Neural cell (in vitro differentiated cells): ENCODE measurements at regions not wholly inside any gene's neighbourhood (a gene's known extent, or its start where the extent isn't known, plus 50 kb on each side); places are given as distances from the start of the nearest gene placed in this dataset.

Experiments
- H2AFZ ChIP-seq: fragments of 200-600, 300-800 bp; sonication (generic), shearing (Covaris generic); 2 replicates; pipeline ENCODE4 v1.6.0; 2014; ENCODE audit warnings: low read depth, mild to moderate bottlenecking, antibody characterized with exemption, low read length, moderate library complexity
- H3F3A ChIP-seq: fragments of 200-600 bp; shearing (Covaris generic); 2 replicates; pipeline ENCODE4 v1.6.1; 2016; ENCODE audit warnings: mild to moderate bottlenecking, moderate library complexity, mixed read lengths, antibody characterized with exemption, low read length; ENCODE audit not compliant: insufficient read depth, poor library complexity, severe bottlenecking
- H3K27ac ChIP-seq: fragments of 200-600, 300-800 bp; sonication (generic), shearing (Covaris generic); 2 replicates; pipeline ENCODE4 v1.5.1; 2014; ENCODE audit warnings: mild to moderate bottlenecking, low read length, moderate library complexity
- H3K27me3 ChIP-seq: fragments of 300-800, 200-600 bp; sonication (generic), shearing (Covaris generic); 2 replicates; pipeline ENCODE4 v1.6.0; 2014; ENCODE audit warnings: mild to moderate bottlenecking, low read depth, low read length, moderate library complexity; ENCODE audit not compliant: insufficient read depth
- H3K36me3 ChIP-seq: fragments of 300-800, 200-600 bp; sonication (generic), shearing (Covaris generic); 2 replicates; pipeline ENCODE4 v1.5.1; 2014; ENCODE audit warnings: mild to moderate bottlenecking, antibody characterized with exemption, low read length, moderate library complexity; ENCODE audit not compliant: insufficient read depth
- H3K4me2 ChIP-seq: fragments of 300-800, 200-600 bp; sonication (generic), shearing (Covaris generic); 2 replicates; pipeline ENCODE4 v1.6.0; 2014; ENCODE audit warnings: mild to moderate bottlenecking, low read length
- H3K4me3 ChIP-seq: fragments of 300-800, 200-600 bp; sonication (generic), shearing (Covaris generic); 2 replicates; pipeline ENCODE4 v1.5.1; 2014; ENCODE audit warnings: mild to moderate bottlenecking, low read length, moderate library complexity
- H3K79me2 ChIP-seq: fragments of 200-600 bp; shearing (Covaris generic); replicated peaks from 2 replicates; pipeline ENCODE4 v1.6.0; 2014; ENCODE audit warnings: mild to moderate bottlenecking, low read length, moderate library complexity; ENCODE audit not compliant: insufficient read depth
- H3K9ac ChIP-seq: fragments of 300-800, 200-600 bp; sonication (generic), shearing (Covaris generic); 2 replicates; pipeline ENCODE4 v1.6.1; 2016; ENCODE audit warnings: mild to moderate bottlenecking, low read length, mixed read lengths
- H3K9me2 ChIP-seq: fragments of 200-600 bp; shearing (Covaris generic); 2 replicates; pipeline ENCODE4 v1.6.1; 2016; ENCODE audit warnings: mild to moderate bottlenecking, low read length, mixed read lengths; ENCODE audit not compliant: insufficient read depth
- H3K9me3 ChIP-seq: fragments of 200-600, 300-800 bp; sonication (generic), shearing (Covaris generic); 2 replicates; pipeline ENCODE4 v1.6.1; 2016; ENCODE audit warnings: mild to moderate bottlenecking, mixed run types, low read length, moderate library complexity, mixed read lengths
- H4K20me1 ChIP-seq: fragments of 200-600 bp; shearing (Covaris generic); 2 replicates; pipeline ENCODE4 v1.6.1; 2016; ENCODE audit warnings: mild to moderate bottlenecking, mixed run types; ENCODE audit not compliant: insufficient read depth
- EP300 ChIP-seq: fragments of 450-650 bp; conservative IDR thresholded peaks from 2 replicates; pipeline ENCODE4 v1.6.1; 2014; ENCODE audit warnings: antibody characterized with exemption, mild to moderate bottlenecking, moderate library complexity; ENCODE audit not compliant: poor library complexity, severe bottlenecking
- EZH2 ChIP-seq: fragments of 200-600, 300-800 bp; shearing (Covaris generic), sonication (generic); IDR thresholded peaks from 2 replicates; pipeline ENCODE4 v1.6.1; 2014; ENCODE audit warnings: antibody characterized with exemption, low read length, borderline replicate concordance, mild to moderate bottlenecking; ENCODE audit not compliant: insufficient read depth, poor library complexity, severe bottlenecking
- MXI1 ChIP-seq: fragments of 450-650 bp; conservative IDR thresholded peaks from 2 replicates; pipeline ENCODE4 v1.6.1; 2014; ENCODE audit warnings: antibody characterized with exemption, mild to moderate bottlenecking; ENCODE audit not compliant: poor library complexity, severe bottlenecking
- POLR2AphosphoS5 ChIP-seq: IDR thresholded peaks from 2 replicates; pipeline ENCODE4 v1.6.1; 2012
- RAD21 ChIP-seq: fragments of 450-650 bp; conservative IDR thresholded peaks from 2 replicates; pipeline ENCODE4 v1.6.1; 2014; ENCODE audit warnings: antibody characterized with exemption, mild to moderate bottlenecking, moderate library complexity
- SMC3 ChIP-seq: fragments of 450-650 bp; conservative IDR thresholded peaks from 2 replicates; pipeline ENCODE4 v1.6.1; 2014; ENCODE audit warnings: antibody characterized with exemption, mild to moderate bottlenecking, moderate library complexity; ENCODE audit not compliant: poor library complexity
- TAF1 ChIP-seq: IDR thresholded peaks from 2 replicates; pipeline ENCODE4 v1.6.1; 2012; ENCODE audit warnings: low read depth
- TF ChIP-seq, protein P1 (sequence below): fragments of 450-650 bp; IDR thresholded peaks from 2 replicates; pipeline ENCODE4 v1.5.1; 2014; ENCODE audit warnings: antibody characterized with exemption, mild to moderate bottlenecking, moderate library complexity; ENCODE audit not compliant: poor library complexity, severe bottlenecking
- TF ChIP-seq, protein P2 (sequence below): IDR thresholded peaks from 2 replicates; pipeline ENCODE4 v1.6.1; 2012; ENCODE audit warnings: borderline replicate concordance

DNA sequence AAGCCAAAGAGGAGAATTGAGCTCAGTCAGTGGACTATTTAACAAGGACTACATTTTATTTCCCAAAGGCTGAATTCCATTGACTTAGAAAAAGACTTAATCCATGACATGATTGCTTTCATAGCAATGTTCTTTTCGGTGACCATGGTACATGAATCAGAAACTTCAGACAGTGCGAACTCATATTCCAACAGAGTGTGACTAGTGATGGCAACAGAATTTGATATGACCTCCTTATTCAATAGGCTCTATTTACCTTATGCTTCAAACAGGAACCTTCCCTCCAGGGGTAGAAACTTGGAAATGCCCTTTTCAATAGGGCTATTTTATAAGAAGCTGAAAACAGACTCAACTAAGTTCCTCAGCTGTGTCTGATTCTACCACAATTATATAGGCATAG, 191.9 kb downstream of the RND3 start:
- H3K27ac ChIP-seq, result no peak overlapping the region
- no peak overlapping the region for H3K4me3 ChIP-seq
- H3K79me2 ChIP-seq, result no peaks in the 10 kb centered on the region
- no peaks in the 10 kb centered on the region for H3K27me3 ChIP-seq
- H2AFZ ChIP-seq, result no peak overlapping the region
- TF ChIP-seq RAD21, result no peak
- TF ChIP-seq EZH2, result no peak
- TF ChIP-seq, protein P1, sequence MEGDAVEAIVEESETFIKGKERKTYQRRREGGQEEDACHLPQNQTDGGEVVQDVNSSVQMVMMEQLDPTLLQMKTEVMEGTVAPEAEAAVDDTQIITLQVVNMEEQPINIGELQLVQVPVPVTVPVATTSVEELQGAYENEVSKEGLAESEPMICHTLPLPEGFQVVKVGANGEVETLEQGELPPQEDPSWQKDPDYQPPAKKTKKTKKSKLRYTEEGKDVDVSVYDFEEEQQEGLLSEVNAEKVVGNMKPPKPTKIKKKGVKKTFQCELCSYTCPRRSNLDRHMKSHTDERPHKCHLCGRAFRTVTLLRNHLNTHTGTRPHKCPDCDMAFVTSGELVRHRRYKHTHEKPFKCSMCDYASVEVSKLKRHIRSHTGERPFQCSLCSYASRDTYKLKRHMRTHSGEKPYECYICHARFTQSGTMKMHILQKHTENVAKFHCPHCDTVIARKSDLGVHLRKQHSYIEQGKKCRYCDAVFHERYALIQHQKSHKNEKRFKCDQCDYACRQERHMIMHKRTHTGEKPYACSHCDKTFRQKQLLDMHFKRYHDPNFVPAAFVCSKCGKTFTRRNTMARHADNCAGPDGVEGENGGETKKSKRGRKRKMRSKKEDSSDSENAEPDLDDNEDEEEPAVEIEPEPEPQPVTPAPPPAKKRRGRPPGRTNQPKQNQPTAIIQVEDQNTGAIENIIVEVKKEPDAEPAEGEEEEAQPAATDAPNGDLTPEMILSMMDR, result no peak
- no peak for TF ChIP-seq TAF1
- no peak for TF ChIP-seq POLR2AphosphoS5
- no peak for TF ChIP-seq EP300
- no peak for TF ChIP-seq MXI1
- no peak for TF ChIP-seq SMC3
- TF ChIP-seq, protein P2, sequence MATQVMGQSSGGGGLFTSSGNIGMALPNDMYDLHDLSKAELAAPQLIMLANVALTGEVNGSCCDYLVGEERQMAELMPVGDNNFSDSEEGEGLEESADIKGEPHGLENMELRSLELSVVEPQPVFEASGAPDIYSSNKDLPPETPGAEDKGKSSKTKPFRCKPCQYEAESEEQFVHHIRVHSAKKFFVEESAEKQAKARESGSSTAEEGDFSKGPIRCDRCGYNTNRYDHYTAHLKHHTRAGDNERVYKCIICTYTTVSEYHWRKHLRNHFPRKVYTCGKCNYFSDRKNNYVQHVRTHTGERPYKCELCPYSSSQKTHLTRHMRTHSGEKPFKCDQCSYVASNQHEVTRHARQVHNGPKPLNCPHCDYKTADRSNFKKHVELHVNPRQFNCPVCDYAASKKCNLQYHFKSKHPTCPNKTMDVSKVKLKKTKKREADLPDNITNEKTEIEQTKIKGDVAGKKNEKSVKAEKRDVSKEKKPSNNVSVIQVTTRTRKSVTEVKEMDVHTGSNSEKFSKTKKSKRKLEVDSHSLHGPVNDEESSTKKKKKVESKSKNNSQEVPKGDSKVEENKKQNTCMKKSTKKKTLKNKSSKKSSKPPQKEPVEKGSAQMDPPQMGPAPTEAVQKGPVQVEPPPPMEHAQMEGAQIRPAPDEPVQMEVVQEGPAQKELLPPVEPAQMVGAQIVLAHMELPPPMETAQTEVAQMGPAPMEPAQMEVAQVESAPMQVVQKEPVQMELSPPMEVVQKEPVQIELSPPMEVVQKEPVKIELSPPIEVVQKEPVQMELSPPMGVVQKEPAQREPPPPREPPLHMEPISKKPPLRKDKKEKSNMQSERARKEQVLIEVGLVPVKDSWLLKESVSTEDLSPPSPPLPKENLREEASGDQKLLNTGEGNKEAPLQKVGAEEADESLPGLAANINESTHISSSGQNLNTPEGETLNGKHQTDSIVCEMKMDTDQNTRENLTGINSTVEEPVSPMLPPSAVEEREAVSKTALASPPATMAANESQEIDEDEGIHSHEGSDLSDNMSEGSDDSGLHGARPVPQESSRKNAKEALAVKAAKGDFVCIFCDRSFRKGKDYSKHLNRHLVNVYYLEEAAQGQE, result no peak
- no peak overlapping the region for H3K9ac ChIP-seq
- H3K9me3 ChIP-seq, result no peaks in the 10 kb centered on the region
- H3F3A ChIP-seq, result no peaks in the 10 kb centered on the region
- no peaks in the 10 kb centered on the region for H3K9me2 ChIP-seq
- H3K4me2 ChIP-seq, result no peak overlapping the region
- no peaks in the 10 kb centered on the region for H4K20me1 ChIP-seq
- H3K36me3 ChIP-seq, result no peaks in the 10 kb centered on the region

DNA sequence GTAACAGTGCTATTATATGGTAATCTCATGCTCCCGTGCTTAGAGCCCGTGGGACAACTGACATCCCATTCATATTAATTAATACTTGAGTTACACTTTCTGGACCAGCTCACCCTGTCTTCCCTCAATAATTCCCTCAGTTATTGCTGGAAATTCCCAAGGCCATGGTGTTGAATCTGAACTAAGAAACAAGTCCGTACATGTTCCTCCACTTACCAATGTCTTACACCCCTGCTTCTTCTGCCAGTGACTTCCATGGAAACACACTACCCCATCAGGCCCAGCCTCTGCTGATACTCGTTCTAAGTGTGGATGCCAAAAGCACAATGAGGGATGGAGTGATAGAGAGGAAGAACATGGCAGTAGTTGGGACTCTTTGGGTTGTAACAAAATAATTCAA, 193.7 kb downstream of the RND3 start:
- Histone ChIP-seq H3K4me2 (no peak overlapping the region), H3K9ac (no peak overlapping the region), H3K9me3 (no peaks in the 10 kb centered on the region), H2AFZ (no peak overlapping the region), H4K20me1 (no peaks in the 10 kb centered on the region), H3K79me2 (no peaks in the 10 kb centered on the region), H3K4me3 (no peak overlapping the region), H3K36me3 (no peaks in the 10 kb centered on the region), H3K27me3 (no peaks in the 10 kb centered on the region), H3K27ac (peak overlapping the region; percentile 74), H3K9me2 (no peaks in the 10 kb centered on the region), H3F3A (no peaks in the 10 kb centered on the region)
- TF ChIP-seq EZH2, result no peak
- no peak for TF ChIP-seq SMC3
- TF ChIP-seq TAF1, result no peak
- TF ChIP-seq RAD21, result no peak
- TF ChIP-seq, protein P1, result no peak
- no peak for TF ChIP-seq POLR2AphosphoS5
